22Rv1 (cell line): ENCODE measurements at regions not wholly inside any gene's neighbourhood (a gene's known extent, or its start where the extent isn't known, plus 50 kb on each side); places are given as distances from the start of the nearest gene placed in this dataset.

Source experiments
- CTCF ChIP-seq: fragments of 450-650 bp; IDR thresholded peaks from 2 replicates; pipeline ENCODE4 v1.5.1; 2017; ENCODE audit warnings: mild to moderate bottlenecking
- ZFX ChIP-seq: fragments of 450-650 bp; IDR thresholded peaks from 2 replicates; pipeline ENCODE4 v1.6.1; 2017; ENCODE audit warnings: antibody characterized with exemption, borderline replicate concordance

- TF ChIP-seq CTCF (no peak), ZFX (no peak)
Measured at GRCh38 chr5:74139589-74139988, 500.9 kb downstream of the ENC1 start.
